GM18517 (cell line): ENCODE measurements at regions not wholly inside any gene's neighbourhood (a gene's known extent, or its start where the extent isn't known, plus 50 kb on each side); places are given as distances from the start of the nearest gene placed in this dataset.
"Not testable (repeated sequence)": the region's sequence is repeated elsewhere in the genome, so short reads cannot be mapped to it uniquely, and the experiment has no call there.

ENCODE experiments used
- ATAC-seq: cut with Tn5 transposase; IDR thresholded peaks from one replicate; pipeline ENCODE4 v1.9.1; 2021; ENCODE audit warnings: mild to moderate bottlenecking, moderate library complexity; ENCODE audit not compliant: unreplicated experiment

DNA sequence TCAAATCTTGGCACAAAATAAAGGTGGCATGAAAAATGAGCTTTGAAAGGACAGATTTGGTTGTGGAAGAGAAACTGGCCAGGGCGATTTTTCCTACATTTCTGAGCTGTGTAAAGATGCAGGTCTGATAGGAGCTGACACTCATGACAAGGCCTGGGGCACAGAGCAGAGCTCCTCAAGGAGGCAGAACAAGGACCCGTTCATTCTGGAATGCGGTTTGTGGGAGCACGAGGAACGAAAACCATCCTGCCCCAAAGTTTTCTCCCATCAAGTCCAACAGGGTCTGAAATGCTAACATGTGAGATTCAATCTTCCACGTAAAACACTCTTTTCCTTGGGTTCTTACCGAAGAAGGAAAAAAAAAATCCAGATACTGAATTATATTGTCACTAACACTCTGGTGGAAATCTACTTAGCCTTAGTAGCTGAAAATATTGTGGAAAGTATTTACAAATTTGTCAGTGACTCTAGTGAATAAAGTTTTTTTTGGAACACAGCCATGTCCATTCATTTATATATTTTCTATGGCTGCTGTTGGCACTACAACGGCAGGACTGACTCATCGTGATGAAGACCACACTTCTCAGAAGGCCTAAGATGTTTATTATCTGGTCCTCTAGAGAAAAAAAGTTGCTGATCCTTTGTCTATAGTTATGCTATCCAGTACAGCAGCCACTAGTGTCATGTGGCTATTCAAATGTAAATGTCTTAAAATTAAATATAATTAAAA lies 215.7 kb downstream of the BAMBI start:
- no peak for ATAC-seq

DNA sequence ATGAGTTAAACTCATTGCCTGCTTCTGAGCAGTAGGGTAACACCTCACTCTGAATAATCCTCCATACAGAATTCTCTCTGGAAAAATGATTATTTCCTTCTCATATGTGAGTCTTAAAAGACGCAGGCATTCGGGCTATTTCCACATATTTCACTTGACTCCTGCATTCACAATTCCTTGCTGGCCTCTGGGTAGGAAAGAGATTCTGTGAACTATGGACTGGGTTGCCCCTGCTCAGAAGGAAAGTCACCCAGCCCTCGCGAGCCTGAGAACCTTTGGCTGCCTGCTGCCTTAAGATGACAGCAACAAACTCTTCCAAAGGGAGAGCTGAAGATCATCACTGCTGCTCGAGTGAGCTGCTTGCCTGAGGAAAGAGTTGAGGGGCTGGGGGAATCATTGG lies 216.8 kb downstream of the BAMBI start:
- ATAC-seq, result no peak

DNA sequence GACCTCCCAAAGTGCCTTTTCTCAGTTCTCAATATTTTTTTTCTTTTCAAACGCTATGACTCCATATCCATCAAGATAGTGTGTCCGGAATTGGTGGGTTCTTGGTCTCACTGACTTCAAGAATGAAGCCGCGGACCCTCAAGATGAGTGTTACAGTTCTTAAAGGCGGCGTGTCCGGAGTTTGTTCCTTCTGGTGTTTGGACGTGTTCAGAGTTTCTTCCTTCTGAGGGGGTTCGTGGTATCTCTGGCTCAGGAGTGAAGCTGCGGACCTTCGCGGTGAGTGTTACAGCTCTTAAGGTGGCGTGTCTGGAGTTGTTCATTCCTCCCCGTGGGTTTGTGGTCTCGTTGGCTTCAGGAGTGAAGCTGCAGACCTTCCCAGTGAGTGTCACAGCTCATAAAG lies 218.3 kb downstream of the BAMBI start:
- not testable (repeated sequence) for ATAC-seq

DNA sequence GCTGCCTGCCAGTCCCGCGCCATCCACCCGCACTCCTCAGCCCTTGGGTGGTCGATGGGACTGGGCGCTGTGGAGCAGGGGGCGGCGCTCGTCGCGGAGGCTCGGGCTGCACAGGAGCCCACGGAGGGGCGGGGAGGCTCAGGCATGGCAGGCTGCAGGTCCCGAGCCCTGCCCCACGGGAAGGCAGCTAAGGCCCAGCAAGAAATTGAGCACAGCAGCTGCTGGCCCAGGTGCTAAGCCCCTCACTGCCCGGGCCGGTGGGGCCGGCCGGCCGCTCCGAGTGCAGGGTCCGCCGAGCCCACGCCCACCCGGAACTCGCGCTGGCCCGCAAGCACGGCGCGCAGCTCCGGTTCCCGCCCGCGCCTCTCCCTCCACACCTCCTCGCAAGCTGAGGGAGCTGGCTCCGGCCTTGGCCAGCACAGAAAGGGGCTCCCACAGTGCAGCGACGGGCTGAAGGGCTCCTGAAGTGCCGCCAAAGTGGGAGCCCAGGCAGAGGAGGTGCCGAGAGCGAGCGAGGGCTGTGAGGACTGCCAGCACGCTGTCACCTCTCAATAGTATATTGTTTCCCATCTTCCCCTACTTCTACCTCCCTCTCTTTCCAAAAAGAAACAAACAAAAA lies 219.6 kb downstream of the BAMBI start:
- not testable (repeated sequence) for ATAC-seq

DNA sequence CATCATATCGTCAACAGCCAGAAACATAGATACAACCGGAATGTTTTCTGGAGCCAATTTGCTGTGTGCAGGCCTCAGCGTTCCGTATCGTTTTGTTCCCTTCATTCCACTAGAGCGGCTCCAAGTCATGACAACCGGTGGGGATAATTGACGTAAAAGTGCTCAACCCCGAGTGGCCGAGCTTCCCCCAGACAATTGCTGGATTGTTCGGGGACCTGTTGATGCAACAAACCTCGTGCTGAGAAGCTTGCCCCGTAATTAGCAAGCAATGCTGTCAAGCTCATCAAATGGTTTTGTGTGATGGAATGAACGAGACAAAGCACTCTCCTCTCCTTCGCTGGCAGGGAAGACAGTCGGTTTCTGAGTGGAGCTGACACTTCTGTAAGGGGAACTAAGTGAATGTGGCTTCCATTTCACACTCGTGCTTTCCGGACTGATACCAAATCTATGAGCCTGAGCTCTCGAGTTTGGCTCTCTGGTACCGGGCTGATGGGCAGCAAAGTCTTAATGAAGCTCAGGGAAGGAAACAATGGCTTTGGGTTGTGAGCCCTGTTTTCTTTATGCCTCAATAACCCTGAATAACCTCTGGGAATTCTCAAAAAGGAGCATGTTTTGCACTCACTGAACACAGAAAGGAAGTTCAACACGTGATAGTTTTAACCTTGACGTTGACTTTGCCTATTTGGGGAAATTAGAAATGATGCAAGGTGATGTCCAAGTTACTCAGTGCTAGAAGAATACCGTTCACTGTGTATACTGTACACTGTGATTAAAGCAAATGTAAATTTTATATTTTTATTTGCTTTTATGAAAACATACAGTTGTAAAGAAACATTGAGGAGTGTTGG lies 220.5 kb downstream of the BAMBI start:
- no peak for ATAC-seq

DNA sequence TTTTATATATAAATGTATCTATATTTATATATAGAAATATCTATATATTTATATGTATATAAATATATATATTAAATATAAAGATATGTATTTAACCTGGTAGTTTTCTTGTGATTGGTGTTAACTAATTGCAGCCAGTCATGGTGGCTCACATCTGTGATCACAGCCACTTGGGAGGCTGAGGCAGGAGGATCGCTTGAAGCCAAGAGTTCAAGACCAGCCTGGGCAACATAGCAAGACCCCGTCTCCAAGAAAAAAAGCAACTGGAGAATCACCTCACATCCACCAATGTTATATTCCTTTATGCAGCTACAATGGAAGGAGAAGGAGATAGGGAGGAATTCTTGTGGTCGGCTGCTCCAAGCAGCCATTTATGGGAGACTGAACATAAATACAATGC lies 224.9 kb downstream of the BAMBI start:
- ATAC-seq, result no peak

DNA sequence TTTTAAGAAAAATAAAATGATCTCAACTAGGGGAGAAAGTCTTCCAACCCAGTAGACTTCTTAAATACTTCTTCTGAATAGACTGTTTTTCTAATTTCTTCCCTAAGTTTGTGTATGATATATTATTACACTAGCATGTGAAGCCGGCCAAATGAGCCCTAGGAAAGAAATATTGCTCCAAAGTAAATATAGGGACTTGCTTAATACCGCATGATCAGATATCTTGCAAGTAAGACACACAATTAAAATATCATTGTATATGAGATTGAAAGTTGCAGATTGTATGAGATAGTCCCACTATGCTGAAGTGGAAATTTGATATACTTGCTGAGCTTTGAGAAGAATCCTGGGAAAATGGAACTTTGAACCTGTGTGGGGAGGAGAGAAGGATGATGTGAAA lies 225.7 kb downstream of the BAMBI start:
- no peak for ATAC-seq

DNA sequence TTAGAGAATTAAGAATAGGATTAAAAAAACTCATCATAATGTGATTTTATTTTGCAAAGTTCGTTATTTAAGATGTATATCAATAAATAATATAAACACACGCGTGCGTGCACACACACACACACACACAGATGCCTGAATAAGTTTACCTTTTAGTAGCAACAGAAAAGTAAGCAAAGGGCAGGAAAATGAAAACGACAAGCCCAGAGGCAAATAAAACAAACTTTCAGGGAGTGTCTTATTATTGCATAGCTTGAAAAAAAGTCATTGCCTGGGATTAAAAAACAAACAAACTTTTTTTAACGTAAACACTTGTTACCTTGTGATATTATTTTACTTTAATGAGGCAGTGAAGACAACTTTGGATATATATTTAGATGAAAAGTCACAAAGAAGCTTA lies 226.4 kb downstream of the BAMBI start:
- no peak for ATAC-seq

DNA sequence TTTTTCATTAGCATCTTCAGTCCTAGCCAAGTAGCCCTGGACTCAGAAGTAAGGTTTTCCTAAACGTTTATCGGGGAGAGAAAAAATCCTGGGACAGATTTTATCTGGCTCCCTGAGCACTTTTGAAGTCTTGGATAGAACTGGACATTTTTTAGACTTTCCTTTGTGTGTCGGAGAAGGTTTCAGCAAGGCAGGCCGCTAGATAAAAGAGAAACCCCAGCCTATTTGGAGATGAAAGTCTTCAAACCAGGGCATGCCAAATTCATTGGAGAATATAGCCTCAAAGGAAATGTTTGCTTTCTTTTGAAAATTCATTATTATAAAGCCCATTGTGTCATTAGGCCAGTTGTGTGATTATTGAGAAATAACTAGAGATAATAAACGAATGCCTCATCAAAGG lies 228.1 kb downstream of the BAMBI start:
- ATAC-seq, result no peak

DNA sequence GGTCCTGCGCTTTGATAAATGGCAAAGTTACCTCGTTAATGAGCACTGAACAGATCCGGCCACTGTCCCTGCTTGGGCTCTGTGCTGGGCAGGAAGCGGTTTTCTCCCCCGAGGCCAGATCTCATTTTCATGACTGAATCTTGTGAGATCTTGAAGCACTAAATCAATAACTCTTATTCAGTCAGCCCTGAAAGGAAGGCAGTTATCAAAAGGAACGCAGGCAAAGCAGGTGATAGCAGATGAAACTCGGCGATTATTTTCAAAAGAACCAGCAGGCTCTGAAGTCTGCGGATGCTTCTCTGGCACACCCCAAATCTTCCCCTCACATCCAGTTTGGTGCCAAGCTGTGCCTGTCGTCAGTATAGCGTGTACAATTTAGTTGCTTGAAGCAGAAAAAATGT lies 228.7 kb downstream of the BAMBI start:
- no peak for ATAC-seq

DNA sequence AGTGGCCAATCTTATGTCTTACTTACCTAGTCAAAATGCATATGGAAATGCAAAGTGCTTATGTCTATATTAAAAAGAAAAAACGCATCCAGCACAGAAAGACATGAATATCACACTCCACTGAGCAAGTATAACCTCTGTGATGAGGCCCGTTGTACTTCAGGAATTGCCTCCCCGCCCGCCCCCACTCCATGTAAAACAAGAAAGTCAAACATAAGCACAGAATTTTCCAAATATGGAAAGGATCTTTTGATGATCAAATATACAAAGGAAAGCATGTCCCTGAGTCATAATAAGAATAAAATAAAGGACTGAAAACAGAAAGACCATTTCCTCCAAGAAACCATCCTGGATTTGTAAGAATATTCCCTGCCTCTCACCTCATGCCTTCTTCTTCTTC lies 229.1 kb downstream of the BAMBI start:
- ATAC-seq, result no peak

DNA sequence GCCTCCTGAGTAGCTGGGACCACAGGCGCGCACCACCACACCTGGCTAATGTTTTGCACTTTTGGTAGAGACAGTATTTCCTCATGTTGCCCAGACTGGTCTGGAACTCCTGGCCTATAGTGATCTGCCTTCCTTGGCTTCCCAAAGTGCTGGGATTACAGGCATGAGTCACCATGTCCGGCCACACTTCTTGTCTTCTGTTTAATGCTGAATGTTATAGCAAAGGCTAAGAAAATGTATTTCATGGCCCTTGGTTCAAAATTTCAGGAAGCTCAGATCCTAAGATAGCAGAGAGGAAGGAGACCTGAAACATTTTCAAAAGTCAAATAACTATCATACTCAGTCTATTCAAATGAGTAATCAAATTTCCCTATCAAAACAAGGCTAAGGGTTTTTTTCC lies 229.6 kb downstream of the BAMBI start:
- ATAC-seq, result no peak

DNA sequence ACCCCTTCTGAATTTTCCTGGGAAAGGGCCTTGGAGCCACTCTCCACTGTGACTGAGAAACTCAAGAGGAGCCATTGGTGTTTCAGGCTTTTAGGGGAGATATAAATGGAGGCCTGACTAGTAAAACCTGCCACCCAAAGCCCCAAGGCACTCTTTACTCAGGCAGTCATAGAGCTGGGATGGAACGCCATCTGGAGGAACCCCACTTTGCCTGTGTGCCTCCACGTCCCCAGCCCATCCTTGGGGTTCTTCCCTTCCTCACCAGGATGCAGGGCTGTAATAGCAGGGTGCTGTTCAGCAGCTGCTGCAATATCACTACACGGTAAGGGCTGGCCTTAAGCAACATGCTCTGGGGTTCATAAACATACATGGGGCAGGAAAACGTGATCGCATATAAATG lies 232.6 kb downstream of the BAMBI start:
- ATAC-seq, result no peak

DNA sequence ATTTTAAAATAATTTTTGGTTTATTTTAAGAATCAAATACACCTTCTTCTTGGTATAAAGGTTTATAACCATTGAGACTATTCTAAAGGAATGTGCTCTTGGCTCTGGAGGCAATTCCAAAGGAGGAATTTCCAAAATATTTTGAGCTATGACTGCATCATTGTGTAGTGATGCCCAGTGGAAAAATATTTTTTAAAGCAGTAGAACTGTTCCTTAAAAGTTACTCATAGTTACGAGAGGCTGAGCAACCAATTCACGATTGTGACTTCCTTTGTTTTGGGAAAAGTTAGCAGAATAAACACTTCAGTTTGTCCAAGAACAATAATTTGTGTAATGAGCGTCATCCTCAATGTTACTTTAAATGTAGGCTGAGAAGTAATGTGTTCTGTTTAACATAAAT lies 233.6 kb downstream of the BAMBI start:
- no peak for ATAC-seq

DNA sequence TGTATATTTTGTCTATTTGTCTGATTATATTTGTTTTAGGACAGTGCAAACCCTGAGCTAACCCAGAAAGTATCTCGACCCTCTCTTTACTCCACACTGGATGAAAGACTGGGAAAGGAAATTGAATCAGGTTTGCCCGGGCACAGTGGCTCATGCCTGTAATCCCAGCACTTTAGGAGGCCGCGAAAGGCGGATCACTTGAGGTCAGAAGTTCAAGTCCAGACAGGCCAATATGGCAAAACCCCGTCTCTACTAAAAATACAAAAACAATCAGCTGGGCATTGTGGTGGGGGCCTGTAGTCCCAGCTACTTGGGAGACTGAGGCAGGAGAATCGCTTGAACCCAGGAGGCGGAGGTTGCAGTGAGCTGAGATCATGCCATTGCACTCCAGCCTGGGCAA lies 234.2 kb downstream of the BAMBI start:
- not testable (repeated sequence) for ATAC-seq

DNA sequence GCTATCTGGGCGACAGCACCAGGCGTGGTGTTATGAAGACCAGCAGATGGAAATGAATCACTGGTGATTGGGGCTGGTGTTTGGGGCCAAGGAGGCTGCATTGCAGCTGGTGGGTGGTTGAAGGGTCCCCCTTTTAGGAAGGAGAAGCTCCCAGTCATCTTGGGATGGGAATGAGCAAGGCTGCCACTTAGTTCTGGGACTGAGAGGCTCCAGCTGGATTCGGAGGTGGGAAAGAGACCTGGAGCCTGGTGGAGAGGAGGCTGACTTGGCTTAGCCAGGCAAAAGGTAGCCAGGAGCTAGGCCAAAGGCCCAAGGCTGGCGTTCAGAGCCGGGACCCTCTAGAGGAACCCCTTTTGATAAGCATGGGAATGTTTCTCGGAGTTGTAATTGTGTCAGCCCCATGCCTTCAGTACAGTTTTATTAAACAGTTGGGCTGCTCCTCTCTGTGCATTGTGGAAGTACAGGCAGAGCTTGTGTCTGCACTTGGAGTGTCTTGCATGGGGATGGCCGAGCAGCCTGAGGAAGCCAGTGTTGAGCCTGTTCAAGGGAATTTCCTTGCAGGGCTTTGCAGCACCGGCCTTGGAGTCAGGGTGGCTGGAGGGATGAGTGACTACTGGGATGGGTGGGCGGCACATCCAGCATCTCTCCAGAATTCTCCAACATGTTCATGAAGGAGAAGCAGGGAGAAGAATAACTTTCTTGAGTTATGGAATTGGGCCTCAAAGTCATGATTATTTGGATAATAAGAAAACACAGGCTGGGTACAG lies 234.9 kb downstream of the BAMBI start:
- no peak for ATAC-seq

DNA sequence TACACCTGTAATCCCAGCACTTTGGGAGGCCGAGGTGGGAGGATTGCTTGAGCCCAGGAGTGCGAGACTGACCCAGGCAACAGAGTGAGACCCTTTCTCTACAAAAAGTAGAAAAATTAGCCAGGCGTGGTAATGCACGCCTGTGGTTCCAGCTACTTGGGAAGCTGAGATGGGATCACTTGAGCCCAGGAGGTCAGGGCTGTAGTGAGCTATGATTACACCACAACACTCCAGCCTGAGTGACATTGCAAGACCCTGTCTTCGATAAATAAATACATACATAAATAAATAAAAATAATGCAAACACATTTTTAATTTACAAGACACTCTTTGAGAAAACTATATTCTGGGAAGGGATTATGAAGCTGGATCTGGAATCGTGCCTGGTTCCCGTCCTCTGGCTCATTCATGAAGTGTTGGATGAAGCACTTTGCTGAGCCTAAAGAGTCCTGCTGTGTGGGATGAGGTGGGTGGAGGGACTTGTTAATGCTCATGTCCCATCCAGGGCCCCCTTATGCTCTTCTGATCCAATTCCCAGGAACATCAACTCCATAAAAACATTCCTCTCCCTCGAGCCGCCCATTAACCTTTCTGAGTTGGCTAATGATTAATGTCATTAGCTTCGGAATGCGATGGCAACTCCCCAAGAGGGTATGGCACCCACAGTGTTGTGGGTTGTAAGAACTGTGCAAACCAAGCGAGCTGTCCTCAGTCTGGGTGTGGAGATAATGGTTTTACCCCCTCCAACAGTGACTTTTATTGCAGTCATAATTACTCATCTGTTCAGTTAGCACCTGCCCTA lies 236.3 kb downstream of the BAMBI start:
- no peak for ATAC-seq

DNA sequence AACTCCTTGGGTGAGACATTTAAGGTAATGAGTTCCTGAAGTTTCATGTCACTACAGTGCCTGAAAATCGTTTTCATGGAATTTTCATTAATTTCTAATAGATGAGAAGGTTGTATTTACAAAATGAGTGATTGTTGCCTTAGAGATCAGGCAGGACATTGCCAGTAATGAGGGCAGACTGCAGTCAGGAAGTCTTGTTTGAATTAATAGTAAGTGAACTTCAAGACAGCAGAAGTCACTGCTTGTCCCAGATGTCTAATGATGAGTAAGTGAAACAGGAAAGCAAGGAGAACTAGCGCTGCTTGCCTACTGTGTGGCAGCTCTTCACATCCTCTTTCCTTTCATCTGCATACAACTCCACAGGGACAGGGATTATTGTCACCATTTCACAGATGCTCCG lies 237.4 kb downstream of the BAMBI start:
- no peak for ATAC-seq

DNA sequence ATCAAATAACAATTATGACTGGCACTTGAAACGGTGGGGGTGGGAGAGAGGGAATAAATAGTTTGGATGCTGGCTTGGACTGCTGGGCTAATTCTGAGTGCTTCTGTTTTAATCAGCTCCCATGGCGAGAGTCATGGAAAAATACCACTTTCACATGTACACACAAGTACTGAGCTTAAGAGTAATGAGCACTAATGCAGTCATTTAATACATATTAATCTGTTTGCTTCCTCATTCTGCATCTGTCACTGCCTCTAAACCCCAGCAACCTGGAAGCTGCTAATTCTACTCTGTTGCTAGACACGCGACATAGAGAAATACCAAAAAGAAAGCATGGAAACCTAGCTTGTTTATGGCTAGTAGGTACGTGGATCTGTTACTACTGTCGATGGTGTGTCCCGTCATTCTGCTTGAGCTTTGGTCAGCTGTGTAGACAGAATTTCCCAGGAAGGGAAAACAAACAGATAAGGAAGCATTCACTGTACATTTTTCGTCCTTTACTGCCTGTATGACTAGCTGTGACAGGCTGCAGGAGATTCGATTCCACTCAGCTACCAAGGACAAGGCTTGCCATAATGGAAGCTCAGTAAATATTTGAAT lies 238.8 kb downstream of the BAMBI start:
- no peak for ATAC-seq

DNA sequence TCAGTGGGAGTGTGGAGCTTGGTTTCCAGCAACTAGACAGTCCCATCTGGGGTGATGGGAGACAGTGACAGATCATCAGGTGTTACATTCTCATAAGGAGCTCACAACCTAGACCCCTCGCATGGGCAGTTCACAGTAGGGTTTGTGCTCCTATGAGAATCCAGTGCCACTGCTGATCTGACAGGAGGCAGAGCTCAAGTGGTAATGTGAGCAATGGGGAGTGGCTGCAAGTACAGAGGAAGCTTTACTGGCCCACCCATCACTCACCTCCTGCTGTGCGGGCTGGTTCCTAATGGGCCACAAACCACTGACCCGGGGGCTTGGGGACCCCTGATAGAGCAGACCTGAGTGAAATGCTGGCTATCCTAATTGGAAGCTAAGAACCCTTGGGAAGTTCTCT lies 242.8 kb downstream of the BAMBI start:
- no peak for ATAC-seq
